ENCODE measurements at regions not wholly inside any gene's neighbourhood (a gene's known extent, or its start where the extent isn't known, plus 50 kb on each side); places are given as distances from the start of the nearest gene placed in this dataset.
"Not testable (repeated sequence)": the region's sequence is repeated elsewhere in the genome, so short reads cannot be mapped to it uniquely, and the experiment has no call there.

- not testable (repeated sequence) for TF ChIP-seq CTCF (conservative IDR thresholded peaks at IDR 0.05 in 1 of 2, IDR thresholded peaks at IDR 0.05 in 1 of 2; ENCODE audit: low read depth in 1 of 2, low read length in 2 of 2); EZH2 (IDR thresholded peaks at IDR 0.05; ENCODE audit: low read length, missing control alignments)
These were observed 4394.2 kb upstream of the TPTE start for GRCh38 chr21:6126976-6127732.
